ENCODE measurements at regions not wholly inside any gene's neighbourhood (a gene's known extent, or its start where the extent isn't known, plus 50 kb on each side); places are given as distances from the start of the nearest gene placed in this dataset.

- TF ChIP-seq POLR2A (IDR thresholded peaks at IDR 0.05; ENCODE audit: low read depth) = no peak
- no peak for TF ChIP-seq EP300 (IDR thresholded peaks at IDR 0.05)
- no peak for TF ChIP-seq CTCF (IDR thresholded peaks at IDR 0.05)
These were observed 374.9 kb upstream of the PBX1 start for GRCh38 chr1:164183854-164184635.
